ENCODE measurements at regions not wholly inside any gene's neighbourhood (a gene's known extent, or its start where the extent isn't known, plus 50 kb on each side); places are given as distances from the start of the nearest gene placed in this dataset.

GRCh38 chr4:129570326-129570725 lies 474.4 kb downstream of the C4orf33 start:
- no peak for TF ChIP-seq GATA3 (IDR thresholded peaks at IDR 0.05; ENCODE audit: low read depth, low read length)
- TF ChIP-seq GATA2 (IDR thresholded peaks at IDR 0.05; ENCODE audit: low read depth, low read length) = no peak
